H9 (cell line): ENCODE measurements at regions not wholly inside any gene's neighbourhood (a gene's known extent, or its start where the extent isn't known, plus 50 kb on each side); places are given as distances from the start of the nearest gene placed in this dataset.

Experiments used
- DNase-seq: peaks from one replicate; pipeline ENCODE4 v3.0.0-alpha.2; 2017
- H2AFZ ChIP-seq: one replicate; pipeline ENCODE4 v1.6.1; 2013; ENCODE audit warnings: mild to moderate bottlenecking, low read length, control low read depth, moderate library complexity
- H2AK5ac ChIP-seq: 2 replicates; pipeline ENCODE4 v1.6.1; 2013; ENCODE audit warnings: low read length, control low read depth, mixed read lengths; ENCODE audit not compliant: insufficient read length
- H2BK120ac ChIP-seq: one replicate; pipeline ENCODE4 v1.6.1; 2013; ENCODE audit warnings: low read depth, mild to moderate bottlenecking, low read length, control low read depth, inconsistent platforms; ENCODE audit not compliant: poor library complexity, severe bottlenecking
- H2BK12ac ChIP-seq: 2 replicates; pipeline ENCODE4 v1.6.1; 2013; ENCODE audit warnings: low read length, control low read depth, mixed read lengths, low read depth; ENCODE audit not compliant: insufficient read length
- H2BK15ac ChIP-seq: 2 replicates; pipeline ENCODE4 v1.6.1; 2013; ENCODE audit warnings: low read depth, low read length, control low read depth
- H2BK20ac ChIP-seq: one replicate; pipeline ENCODE4 v1.6.1; 2013; ENCODE audit warnings: low read depth, mild to moderate bottlenecking, low read length, control low read depth, inconsistent platforms; ENCODE audit not compliant: poor library complexity, severe bottlenecking
- H2BK5ac ChIP-seq: 2 replicates; pipeline ENCODE4 v1.6.1; 2013; ENCODE audit warnings: low read length, control low read depth, mixed read lengths; ENCODE audit not compliant: insufficient read length
- H3K14ac ChIP-seq: 2 replicates; pipeline ENCODE4 v1.6.1; 2013; ENCODE audit warnings: low read length, control low read depth; ENCODE audit not compliant: insufficient read depth
- H3K18ac ChIP-seq: 2 replicates; pipeline ENCODE4 v1.6.1; 2013; ENCODE audit warnings: low read depth, mild to moderate bottlenecking, mixed read lengths, low read length, control low read depth; ENCODE audit not compliant: insufficient read length
- H3K23ac ChIP-seq: 2 replicates; pipeline ENCODE4 v1.6.1; 2013; ENCODE audit warnings: low read length, control low read depth, mixed read lengths, low read depth; ENCODE audit not compliant: insufficient read length
- H3K23me2 ChIP-seq: 2 replicates; pipeline ENCODE4 v1.6.1; 2013; ENCODE audit warnings: low read depth, mild to moderate bottlenecking, mixed read lengths, low read length, control low read depth; ENCODE audit not compliant: insufficient read length, poor library complexity, severe bottlenecking
- H3K27ac ChIP-seq: 2 replicates; pipeline ENCODE4 v1.5.1; 2013; ENCODE audit warnings: low read length, control low read depth, mixed read lengths, low read depth; ENCODE audit not compliant: insufficient read length
- H3K27me3 ChIP-seq: 2 replicates; pipeline ENCODE4 v1.6.1; 2013; ENCODE audit warnings: low read length, control low read depth, inconsistent platforms; ENCODE audit not compliant: insufficient read depth
- H3K4ac ChIP-seq: 2 replicates; pipeline ENCODE4 v1.6.1; 2013; ENCODE audit warnings: low read depth, mild to moderate bottlenecking, control low read depth, inconsistent platforms, low read length, moderate library complexity
- H3K4me1 ChIP-seq: 2 replicates; pipeline ENCODE4 v1.6.1; 2013; ENCODE audit warnings: low read length, control low read depth, inconsistent platforms; ENCODE audit not compliant: insufficient read depth
- H3K4me2 ChIP-seq: 2 replicates; pipeline ENCODE4 v1.6.1; 2013; ENCODE audit warnings: low read length, control low read depth, mixed read lengths; ENCODE audit not compliant: insufficient read length, insufficient read depth
- H3K56ac ChIP-seq: 2 replicates; pipeline ENCODE4 v1.6.1; 2013; ENCODE audit warnings: low read depth, mild to moderate bottlenecking, mixed read lengths, low read length, control low read depth; ENCODE audit not compliant: insufficient read length
- H3K79me1 ChIP-seq: 2 replicates; pipeline ENCODE4 v1.6.1; 2013; ENCODE audit warnings: low read depth, mild to moderate bottlenecking, moderate library complexity, low read length, control low read depth, inconsistent platforms; ENCODE audit not compliant: insufficient read depth, poor library complexity, severe bottlenecking
- H3K79me2 ChIP-seq: 2 replicates; pipeline ENCODE4 v1.6.1; 2013; ENCODE audit warnings: low read length, control low read depth, inconsistent platforms; ENCODE audit not compliant: insufficient read depth
- H3K9ac ChIP-seq: 2 replicates; pipeline ENCODE4 v1.6.1; 2013; ENCODE audit warnings: low read length, control low read depth, mixed read lengths; ENCODE audit not compliant: insufficient read length; ENCODE audit errors: extremely low read depth
- H3K9me3 ChIP-seq: one replicate; pipeline ENCODE4 v1.6.1; 2013; ENCODE audit warnings: low read depth, low read length, inconsistent platforms; ENCODE audit not compliant: control insufficient read depth
- H3T11ph ChIP-seq: one replicate; pipeline ENCODE4 v1.6.1; 2013; ENCODE audit warnings: mild to moderate bottlenecking, low read length, control low read depth, inconsistent platforms
- H4K20me1 ChIP-seq: one replicate; pipeline ENCODE4 v1.6.1; 2013; ENCODE audit not compliant: control insufficient read depth, insufficient read length, insufficient read depth
- H4K5ac ChIP-seq: 2 replicates; pipeline ENCODE4 v1.6.1; 2013; ENCODE audit warnings: low read depth, mild to moderate bottlenecking, mixed read lengths, low read length, control low read depth; ENCODE audit not compliant: insufficient read length
- H4K8ac ChIP-seq: replicated peaks from 2 replicates; pipeline ENCODE4 v1.6.1; 2013; ENCODE audit warnings: low read length, control low read depth, mixed read lengths, low read depth; ENCODE audit not compliant: insufficient read length
- H4K91ac ChIP-seq: 2 replicates; pipeline ENCODE4 v1.6.1; 2013; ENCODE audit warnings: low read depth, mild to moderate bottlenecking, moderate library complexity, mixed read lengths, low read length, control low read depth; ENCODE audit not compliant: insufficient read length
- H3K27ac Mint-ChIP-seq, 3 experiments: 2 replicates in 2 of 3; 3 replicates in 1 of 3; pipeline ENCODE4 v1.8.0; 2020 to 2021; ENCODE audit warnings: mixed read lengths in 3 of 3, mild to moderate bottlenecking in 1 of 3, moderate library complexity in 1 of 3
- H3K27me3 Mint-ChIP-seq: 2 replicates; pipeline ENCODE4 v1.8.0; 2021; ENCODE audit warnings: low read depth, mild to moderate bottlenecking, moderate library complexity, mixed read lengths
- H3K36me3 Mint-ChIP-seq, 3 experiments: 2 replicates in 2 of 3; 3 replicates in 1 of 3; pipeline ENCODE4 v1.8.0; 2020 to 2021; ENCODE audit warnings: low read depth in 3 of 3, mixed read lengths in 3 of 3; ENCODE audit not compliant: insufficient read depth in 1 of 3
- H3K4me1 Mint-ChIP-seq, 2 experiments: 2 replicates each; pipeline ENCODE4 v1.8.0; 2020; ENCODE audit warnings: mixed read lengths in 2 of 2
- H3K4me3 Mint-ChIP-seq, 2 experiments: 2 replicates in 1 of 2; 3 replicates in 1 of 2; pipeline ENCODE4 v1.8.0; 2020 to 2021; ENCODE audit warnings: mild to moderate bottlenecking in 2 of 2, mixed read lengths in 2 of 2, moderate library complexity in 1 of 2
- H3K9me3 Mint-ChIP-seq, 2 experiments: 2 replicates in 1 of 2; 3 replicates in 1 of 2; pipeline ENCODE4 v1.8.0; 2020; ENCODE audit warnings: mild to moderate bottlenecking in 2 of 2, mixed read lengths in 2 of 2, moderate library complexity in 1 of 2
- WGBS: extraction: QIAGEN DNeasy Blood & Tissue Kit; methylation state at CpG from one replicate; pipeline ENCODE4 v1.1.7; 2013; ENCODE audit warnings: missing lambda C conversion rate, low lambda C conversion rate, mixed read lengths; ENCODE audit not compliant: insufficient read length; ENCODE audit errors: extremely low coverage; 5-methylcytosine and 5-hydroxymethylcytosine counted together
- TF ChIP-seq, protein P1 (sequence below): fragments of 200-600 bp; sonication (generic); conservative IDR thresholded peaks from 3 replicates; pipeline ENCODE4 v1.8.0; 2021; ENCODE audit warnings: antibody characterized with exemption, mild to moderate bottlenecking

DNA sequence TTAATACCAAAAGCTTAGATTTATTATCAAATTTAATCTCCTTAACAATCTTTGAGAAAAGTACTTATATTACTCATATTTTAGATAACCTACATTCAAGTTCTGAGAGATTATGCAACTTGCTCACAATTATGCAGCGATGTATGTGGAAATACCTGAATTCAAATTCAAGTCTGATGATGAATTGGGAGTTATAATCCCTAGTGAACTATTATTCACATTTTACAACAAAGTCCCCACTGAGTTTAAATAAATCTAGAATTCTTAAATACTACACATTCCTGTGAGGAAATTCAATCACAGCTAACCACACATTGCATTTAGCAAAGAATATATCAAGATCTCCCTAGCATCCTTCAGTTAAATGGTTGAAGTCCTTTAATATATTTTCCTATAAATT, 278.4 kb downstream of the NOL4 start:
- no peak overlapping the region for H3K4me2 ChIP-seq
- no peak overlapping the region for H2BK12ac ChIP-seq
- no peak overlapping the region for H3T11ph ChIP-seq
- TF ChIP-seq, protein P1, sequence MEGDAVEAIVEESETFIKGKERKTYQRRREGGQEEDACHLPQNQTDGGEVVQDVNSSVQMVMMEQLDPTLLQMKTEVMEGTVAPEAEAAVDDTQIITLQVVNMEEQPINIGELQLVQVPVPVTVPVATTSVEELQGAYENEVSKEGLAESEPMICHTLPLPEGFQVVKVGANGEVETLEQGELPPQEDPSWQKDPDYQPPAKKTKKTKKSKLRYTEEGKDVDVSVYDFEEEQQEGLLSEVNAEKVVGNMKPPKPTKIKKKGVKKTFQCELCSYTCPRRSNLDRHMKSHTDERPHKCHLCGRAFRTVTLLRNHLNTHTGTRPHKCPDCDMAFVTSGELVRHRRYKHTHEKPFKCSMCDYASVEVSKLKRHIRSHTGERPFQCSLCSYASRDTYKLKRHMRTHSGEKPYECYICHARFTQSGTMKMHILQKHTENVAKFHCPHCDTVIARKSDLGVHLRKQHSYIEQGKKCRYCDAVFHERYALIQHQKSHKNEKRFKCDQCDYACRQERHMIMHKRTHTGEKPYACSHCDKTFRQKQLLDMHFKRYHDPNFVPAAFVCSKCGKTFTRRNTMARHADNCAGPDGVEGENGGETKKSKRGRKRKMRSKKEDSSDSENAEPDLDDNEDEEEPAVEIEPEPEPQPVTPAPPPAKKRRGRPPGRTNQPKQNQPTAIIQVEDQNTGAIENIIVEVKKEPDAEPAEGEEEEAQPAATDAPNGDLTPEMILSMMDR = no peak
- H4K8ac ChIP-seq = no peak overlapping the region
- H3K27me3 Mint-ChIP-seq = no peaks in the 10 kb centered on the region
- no peak overlapping the region for H3K27ac ChIP-seq
- no peaks in the 10 kb centered on the region for H3K79me2 ChIP-seq
- H4K20me1 ChIP-seq = no peaks in the 10 kb centered on the region
- no peaks in the 10 kb centered on the region for H3K23me2 ChIP-seq
- no peak overlapping the region for H2BK20ac ChIP-seq
- H3K4me3 Mint-ChIP-seq = no peak overlapping the region
- no peak overlapping the region for H2BK120ac ChIP-seq
- H3K4me1 Mint-ChIP-seq = no peaks in the 10 kb centered on the region
- no peak overlapping the region for H4K5ac ChIP-seq
- no peak overlapping the region for H2BK5ac ChIP-seq
- H3K18ac ChIP-seq = no peak overlapping the region
- no peaks in the 10 kb centered on the region for H3K27me3 ChIP-seq
- no CpG with 5 or more reads among the region's 1 CpG for WGBS
- no peak overlapping the region for H3K56ac ChIP-seq
- no peak overlapping the region for H3K14ac ChIP-seq
- no peaks in the 10 kb centered on the region for H3K36me3 Mint-ChIP-seq
- no peaks in the 10 kb centered on the region for H3K4me1 ChIP-seq
- H3K9me3 Mint-ChIP-seq = no peaks in the 10 kb centered on the region
- no peak overlapping the region for H3K9ac ChIP-seq
- H2BK15ac ChIP-seq = no peak overlapping the region
- no peak overlapping the region for H3K4ac ChIP-seq
- H4K91ac ChIP-seq = no peak overlapping the region
- DNase-seq = no peak
- no peak overlapping the region for H3K23ac ChIP-seq
- no peak overlapping the region for H2AK5ac ChIP-seq
- no peak overlapping the region for H3K27ac Mint-ChIP-seq
- H2AFZ ChIP-seq = no peak overlapping the region
- H3K9me3 ChIP-seq = no peaks in the 10 kb centered on the region
- no peaks in the 10 kb centered on the region for H3K79me1 ChIP-seq
